ENCODE measurements at regions not wholly inside any gene's neighbourhood (a gene's known extent, or its start where the extent isn't known, plus 50 kb on each side); places are given as distances from the start of the nearest gene placed in this dataset.

DNA sequence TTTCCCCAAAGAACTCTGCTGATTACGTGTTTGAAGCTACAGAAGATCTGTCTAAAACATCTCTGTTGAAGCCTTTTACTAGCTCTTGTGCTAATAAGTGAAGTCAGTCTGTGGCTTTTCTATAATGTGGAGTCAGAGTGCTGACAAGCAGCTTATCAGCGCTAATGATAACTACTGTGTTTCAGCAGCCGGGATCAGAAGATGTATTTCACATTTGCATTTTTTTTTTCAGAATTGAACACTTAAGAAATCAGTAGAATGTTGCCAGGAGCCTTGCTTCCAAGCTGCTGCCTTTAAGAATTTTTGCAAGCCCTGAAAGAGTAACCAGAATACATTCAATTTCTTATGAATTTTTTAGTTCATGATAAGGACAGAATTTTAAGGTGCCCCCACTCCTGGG lies 519.4 kb upstream of the NR5A2 start:
- no peaks in the 10 kb centered on the region for H3K36me3 Mint-ChIP-seq (ENCODE audit: low read depth)
- CTCF ChIA-PET, result no interaction called here
- TF ChIP-seq CTCF (IDR thresholded peaks at IDR 0.05), result no peak
- H3K4me3 Mint-ChIP-seq, result no peak overlapping the region
- no peaks in the 10 kb centered on the region for H3K4me1 Mint-ChIP-seq (ENCODE audit: low read depth)
- POLR2A ChIA-PET, result no interaction called here
- DNase-seq (no peak), ATAC-seq (no peak)
- H3K27ac Mint-ChIP-seq, result no peak overlapping the region
- H3K27me3 Mint-ChIP-seq, result no peaks in the 10 kb centered on the region
- intact Hi-C loops (cut with micrococcal nuclease), result no loop called here
- H3K9me3 Mint-ChIP-seq, result no peaks in the 10 kb centered on the region

DNA sequence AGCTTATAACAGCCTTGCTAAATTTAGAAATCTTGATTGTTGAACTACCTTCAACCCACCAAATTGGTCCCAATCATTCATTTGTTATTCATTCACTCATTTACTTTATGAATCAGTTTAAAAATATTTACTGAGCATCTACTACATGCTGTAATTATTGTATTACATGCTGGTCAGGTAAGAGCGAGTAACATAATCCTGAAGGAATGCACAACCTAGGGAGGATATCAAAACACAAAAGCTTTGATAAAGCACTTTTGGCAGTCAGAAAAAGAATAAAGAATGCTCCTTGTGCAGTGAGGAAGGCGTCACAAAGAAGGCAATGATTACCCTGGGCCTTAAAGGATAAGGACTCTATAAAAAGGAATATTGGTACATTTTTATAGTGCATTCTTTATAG lies 518.9 kb upstream of the NR5A2 start:
- no peaks in the 10 kb centered on the region for H3K36me3 Mint-ChIP-seq (ENCODE audit: low read depth)
- DNase-seq (no peak), ATAC-seq (no peak)
- H3K27ac Mint-ChIP-seq, result no peak overlapping the region
- intact Hi-C loops (cut with micrococcal nuclease), result no loop called here
- H3K4me1 Mint-ChIP-seq (ENCODE audit: low read depth), result no peaks in the 10 kb centered on the region
- H3K9me3 Mint-ChIP-seq, result no peaks in the 10 kb centered on the region
- CTCF ChIA-PET, result no interaction called here
- POLR2A ChIA-PET, result no interaction called here
- no peaks in the 10 kb centered on the region for H3K27me3 Mint-ChIP-seq
- H3K4me3 Mint-ChIP-seq, result no peak overlapping the region
- TF ChIP-seq CTCF (IDR thresholded peaks at IDR 0.05), result no peak

DNA sequence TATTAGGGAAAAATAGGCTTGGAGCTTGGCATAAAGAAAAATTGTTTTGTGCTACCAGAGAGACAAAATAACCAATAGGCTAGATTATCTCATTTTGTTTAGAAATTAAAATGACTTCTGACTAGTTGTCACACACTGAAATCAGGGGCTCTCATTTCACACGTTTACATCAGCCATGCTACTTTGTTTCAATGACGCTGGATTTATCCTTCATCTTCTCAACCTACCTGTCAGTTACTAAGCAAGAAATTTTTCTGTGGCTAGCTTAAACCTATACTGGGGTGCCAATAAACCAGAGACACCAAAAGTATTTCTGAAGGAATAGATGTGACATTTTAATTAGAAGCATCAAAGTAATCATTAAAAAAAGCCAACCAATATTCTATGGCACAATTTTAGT lies 518.1 kb upstream of the NR5A2 start:
- intact Hi-C loops (cut with micrococcal nuclease), result no loop called here
- no peak for TF ChIP-seq CTCF (IDR thresholded peaks at IDR 0.05)
- no peaks in the 10 kb centered on the region for H3K27me3 Mint-ChIP-seq
- POLR2A ChIA-PET, result no interaction called here
- no peaks in the 10 kb centered on the region for H3K4me1 Mint-ChIP-seq (ENCODE audit: low read depth)
- H3K4me3 Mint-ChIP-seq, result no peak overlapping the region
- DNase-seq (no peak), ATAC-seq (no peak)
- no peaks in the 10 kb centered on the region for H3K36me3 Mint-ChIP-seq (ENCODE audit: low read depth)
- no peak overlapping the region for H3K27ac Mint-ChIP-seq
- CTCF ChIA-PET, result no interaction called here
- H3K9me3 Mint-ChIP-seq, result no peaks in the 10 kb centered on the region

GRCh38 chr1:199510314-199510713 lies 517.2 kb upstream of the NR5A2 start:
- DNase-seq, result no peak
- Mint-ChIP-seq H3K4me3 (no peak overlapping the region), H3K27me3 (no peaks in the 10 kb centered on the region), H3K27ac (no peak overlapping the region), H3K4me1 (ENCODE audit: low read depth) (no peaks in the 10 kb centered on the region), H3K9me3 (no peaks in the 10 kb centered on the region), H3K36me3 (ENCODE audit: low read depth) (no peaks in the 10 kb centered on the region)
- no peak for TF ChIP-seq CTCF (IDR thresholded peaks at IDR 0.05)
- no peak for ATAC-seq
- intact Hi-C loops (cut with micrococcal nuclease), result no loop called here
- ChIA-PET POLR2A (no interaction called here), CTCF (interaction anchor here (1.2 kb wide), 1 partner anchor 9 kb away, joined by 4 read pairs; no protein-coding TSS in a partner anchor)

- DNase-seq (no peak), ATAC-seq (no peak)
- H3K4me3 Mint-ChIP-seq, result no peak overlapping the region
- TF ChIP-seq CTCF (IDR thresholded peaks at IDR 0.05), result no peak
- no peak overlapping the region for H3K27ac Mint-ChIP-seq
- intact Hi-C loops (cut with micrococcal nuclease), result no loop called here
- H3K9me3 Mint-ChIP-seq, result no peaks in the 10 kb centered on the region
- POLR2A ChIA-PET, result no interaction called here
- H3K27me3 Mint-ChIP-seq, result no peaks in the 10 kb centered on the region
- H3K36me3 Mint-ChIP-seq (ENCODE audit: low read depth), result no peaks in the 10 kb centered on the region
- no peaks in the 10 kb centered on the region for H3K4me1 Mint-ChIP-seq (ENCODE audit: low read depth)
- CTCF ChIA-PET, result no interaction called here
Measured at GRCh38 chr1:199512037-199512710, 515.3 kb upstream of the NR5A2 start.

Measured in activated CD8-positive, alpha-beta T cell treated with anti-CD3 and anti-CD28 coated beads for 36 hours (primary cell).